GM12864 (cell line): ENCODE measurements at regions not wholly inside any gene's neighbourhood (a gene's known extent, or its start where the extent isn't known, plus 50 kb on each side); places are given as distances from the start of the nearest gene placed in this dataset.

Experiments used
- DNase-seq: peaks from one replicate; pipeline ENCODE4 v3.0.0-alpha.2; 2011; ENCODE audit warnings: low read depth
- H3K4me3 ChIP-seq: 2 replicates; pipeline ENCODE4 v1.5.1; 2011; ENCODE audit warnings: mild to moderate bottlenecking, low read depth, low read length, control low read depth
- CTCF ChIP-seq: IDR thresholded peaks from 2 replicates; pipeline ENCODE4 v1.5.1; 2011; ENCODE audit warnings: low read depth, mild to moderate bottlenecking, moderate library complexity, low read length, control low read depth, inconsistent platforms; ENCODE audit errors: missing control alignments

- DNase-seq = no peak
- no peak overlapping the region for H3K4me3 ChIP-seq
- TF ChIP-seq CTCF = no peak
Measured at GRCh38 chr21:23968008-23968407, 1639.3 kb downstream of the MRPL39 start.

- H3K4me3 ChIP-seq = no peak overlapping the region
- no peak for DNase-seq
- TF ChIP-seq CTCF = no peak
Measured at GRCh38 chr21:23963454-23963853, 1643.8 kb downstream of the MRPL39 start.

DNA sequence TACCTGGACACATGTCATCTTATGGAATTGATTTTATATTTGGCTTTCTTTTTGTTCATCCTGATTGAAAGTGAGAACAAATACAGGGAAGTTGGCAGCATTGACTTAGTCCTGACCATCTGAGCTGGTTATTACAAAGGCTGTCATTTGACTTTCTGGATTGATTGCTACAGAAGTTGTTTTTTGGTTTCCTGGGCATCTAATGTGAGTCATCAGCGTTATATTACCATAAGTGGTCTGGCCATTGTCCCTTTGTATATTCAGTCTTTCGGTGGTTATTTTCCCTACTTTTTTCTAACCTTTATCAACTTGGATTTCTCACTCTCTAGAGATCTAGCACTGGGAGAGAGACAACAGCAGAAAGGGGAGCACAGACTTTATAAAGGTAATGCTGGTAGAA, 1646.5 kb downstream of the MRPL39 start:
- H3K4me3 ChIP-seq = no peak overlapping the region
- TF ChIP-seq CTCF = no peak

DNA sequence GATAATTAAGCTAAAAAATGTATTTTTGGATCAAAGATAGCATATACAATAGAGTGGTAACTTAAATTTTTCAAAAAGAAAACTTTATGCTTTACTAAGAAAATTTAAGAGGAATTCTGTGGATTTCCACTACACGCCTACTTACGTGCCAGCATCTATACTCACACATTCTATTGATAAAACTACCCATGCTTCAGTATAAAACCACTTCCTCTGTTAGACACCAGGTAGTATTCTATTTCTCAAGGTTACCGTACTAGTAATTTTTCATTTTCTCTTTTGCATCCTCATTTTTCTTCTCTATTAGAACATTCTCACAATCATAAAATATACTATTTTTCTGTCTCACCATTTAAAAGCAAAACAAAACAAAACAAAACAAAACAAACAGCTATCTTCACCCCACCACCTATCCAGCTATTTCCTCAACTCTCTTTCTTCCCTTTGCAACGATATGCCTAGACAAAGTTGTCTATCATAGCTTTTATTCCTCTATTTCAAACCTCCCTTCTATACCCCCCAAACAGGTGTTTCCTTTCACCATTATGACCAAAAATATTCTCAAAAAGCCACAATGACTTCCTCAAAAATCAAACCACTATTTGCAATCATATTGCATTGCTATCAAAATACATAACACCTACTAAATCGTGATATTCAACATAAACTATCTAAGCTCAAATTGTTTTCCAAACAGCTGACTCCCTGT, 1652.0 kb downstream of the MRPL39 start:
- H3K4me3 ChIP-seq = no peak overlapping the region
- no peak for TF ChIP-seq CTCF

More for the DNA sequence above, 1646.5 kb downstream of the MRPL39 start:
- no peak for DNase-seq

GRCh38 chr21:23952269-23952668, 1655.0 kb downstream of the MRPL39 start:
- TF ChIP-seq CTCF = no peak
- no peak overlapping the region for H3K4me3 ChIP-seq
- DNase-seq = no peak

More for the DNA sequence above, 1652.0 kb downstream of the MRPL39 start:
- DNase-seq = no peak

- no peak overlapping the region for H3K4me3 ChIP-seq
- TF ChIP-seq CTCF = no peak
- no peak for DNase-seq
Measured at GRCh38 chr21:23951251-23951650, 1656.0 kb downstream of the MRPL39 start.

DNA sequence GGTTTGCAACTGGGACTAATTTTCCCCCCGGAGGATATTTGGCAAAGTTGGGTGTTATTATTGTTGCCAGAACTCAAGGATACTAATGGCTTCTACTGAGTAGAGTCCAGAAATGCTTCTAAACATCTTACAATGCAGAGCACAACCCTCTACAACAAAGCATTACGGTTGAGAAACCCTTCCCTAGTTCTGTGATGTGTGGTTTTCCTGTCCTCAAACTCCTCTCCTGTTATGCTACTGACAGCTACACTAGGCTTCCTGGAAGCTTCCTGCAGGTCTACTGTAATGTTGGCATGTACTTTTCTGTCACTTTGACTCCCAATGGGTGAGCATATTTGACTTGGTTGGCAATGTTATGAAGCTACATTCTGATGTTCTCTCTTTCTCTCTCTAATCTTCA, 1656.9 kb downstream of the MRPL39 start:
- no peak for DNase-seq
- no peak for TF ChIP-seq CTCF
- no peak overlapping the region for H3K4me3 ChIP-seq
